ENCODE measurements at regions not wholly inside any gene's neighbourhood (a gene's known extent, or its start where the extent isn't known, plus 50 kb on each side); places are given as distances from the start of the nearest gene placed in this dataset.

- no peak overlapping the region for H3K4me3 ChIP-seq (replicated peaks; ENCODE audit: low read depth, low read length)
- TF ChIP-seq CTCF (IDR thresholded peaks at IDR 0.05; ENCODE audit: low read length, missing control alignments) = no peak
- peak; percentile 75 for DNase-seq (ENCODE audit: low read depth)
Measured at GRCh38 chr14:71703477-71703876, 228.8 kb upstream of the RGS6 start.

GRCh38 chr14:71704210-71704609 is 228.0 kb upstream of the RGS6 start:
- no peak for TF ChIP-seq CTCF (IDR thresholded peaks at IDR 0.05; ENCODE audit: low read length, missing control alignments)
- DNase-seq (ENCODE audit: low read depth) = no peak
- no peak overlapping the region for H3K4me3 ChIP-seq (replicated peaks; ENCODE audit: low read depth, low read length)

- DNase-seq (ENCODE audit: low read depth) = no peak
- no peak for TF ChIP-seq CTCF (IDR thresholded peaks at IDR 0.05; ENCODE audit: low read length, missing control alignments)
- no peak overlapping the region for H3K4me3 ChIP-seq (replicated peaks; ENCODE audit: low read depth, low read length)
Measured at GRCh38 chr14:71705460-71705859, 226.8 kb upstream of the RGS6 start.

- no peak for TF ChIP-seq CTCF (IDR thresholded peaks at IDR 0.05; ENCODE audit: low read length, missing control alignments)
Measured at GRCh38 chr14:71709076-71709475, 223.2 kb upstream of the RGS6 start.

GRCh38 chr14:71709987-71710386 is 222.2 kb upstream of the RGS6 start:
- H3K4me3 ChIP-seq (replicated peaks; ENCODE audit: low read depth, low read length) = no peak overlapping the region
- no peak for DNase-seq (ENCODE audit: low read depth)
- no peak for TF ChIP-seq CTCF (IDR thresholded peaks at IDR 0.05; ENCODE audit: low read length, missing control alignments)

More at GRCh38 chr14:71709076-71709475, 223.2 kb upstream of the RGS6 start:
- DNase-seq (ENCODE audit: low read depth) = no peak
- no peak overlapping the region for H3K4me3 ChIP-seq (replicated peaks; ENCODE audit: low read depth, low read length)

GRCh38 chr14:71711125-71711524 is 221.1 kb upstream of the RGS6 start:
- no peak overlapping the region for H3K4me3 ChIP-seq (replicated peaks; ENCODE audit: low read depth, low read length)
- TF ChIP-seq CTCF (IDR thresholded peaks at IDR 0.05; ENCODE audit: low read length, missing control alignments) = no peak
- DNase-seq (ENCODE audit: low read depth) = no peak

GRCh38 chr14:71711619-71712018 is 220.6 kb upstream of the RGS6 start:
- no peak for TF ChIP-seq CTCF (IDR thresholded peaks at IDR 0.05; ENCODE audit: low read length, missing control alignments)
- DNase-seq (ENCODE audit: low read depth) = peak; percentile 93
- no peak overlapping the region for H3K4me3 ChIP-seq (replicated peaks; ENCODE audit: low read depth, low read length)

Measured in fibroblast of pulmonary artery (primary cell).